ENCODE measurements at regions not wholly inside any gene's neighbourhood (a gene's known extent, or its start where the extent isn't known, plus 50 kb on each side); places are given as distances from the start of the nearest gene placed in this dataset.
"Not testable (repeated sequence)": the region's sequence is repeated elsewhere in the genome, so short reads cannot be mapped to it uniquely, and the experiment has no call there.

- TF ChIP-seq CTCF, POLR2A, POLR2AphosphoS5, EP300 (IDR thresholded peaks at IDR 0.05): not testable (repeated sequence)
These were observed 216.2 kb downstream of the TMEM161B start for GRCh38 chr5:88052468-88052867.
